ENCODE measurements at regions not wholly inside any gene's neighbourhood (a gene's known extent, or its start where the extent isn't known, plus 50 kb on each side); places are given as distances from the start of the nearest gene placed in this dataset.
A peak's percentile ranks its signal among the peaks of the same experiment; 100 is the strongest.

DNA sequence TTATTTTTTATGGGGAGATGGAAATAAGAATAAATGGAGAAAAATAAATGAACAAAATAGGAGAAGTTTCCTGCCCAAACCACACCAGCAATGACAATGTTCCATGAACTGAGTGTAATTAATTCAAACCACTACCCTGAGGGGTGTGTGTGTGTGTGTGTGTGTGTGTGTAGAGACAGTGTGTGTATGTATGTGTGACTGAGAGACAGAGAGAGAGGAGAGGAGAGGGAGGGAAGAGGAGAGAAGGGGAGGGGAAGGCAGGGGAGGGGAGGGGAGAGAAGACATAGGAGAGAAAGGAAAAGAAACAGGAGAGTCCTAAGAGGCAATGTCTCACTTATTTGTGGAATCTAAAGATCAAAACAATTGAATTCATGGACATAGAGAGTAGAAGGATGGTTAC lies 65.0 kb upstream of the POU2AF1 start:
- no peak for DNase-seq (ENCODE audit: low read depth in 2 of 2)

DNA sequence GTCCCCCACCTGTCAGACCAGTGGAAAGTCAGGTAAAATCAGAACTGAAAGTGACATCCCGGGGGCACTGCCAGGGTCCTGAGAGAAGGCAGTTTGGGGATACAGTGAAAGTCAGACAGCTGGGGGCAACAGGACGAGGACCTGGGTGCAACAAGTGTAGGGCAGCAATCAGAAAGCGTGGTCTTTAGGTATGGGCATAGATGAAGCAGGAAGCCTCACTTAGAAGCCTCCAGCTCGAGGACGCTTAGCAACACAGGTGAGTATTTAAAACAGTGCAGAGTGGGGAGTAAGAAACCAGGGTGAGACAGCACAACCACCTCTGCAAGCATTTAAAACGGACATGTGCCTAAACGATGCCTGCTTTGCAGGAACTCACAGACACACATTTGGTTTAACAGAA lies 64.6 kb upstream of the POU2AF1 start:
- no peak for DNase-seq (ENCODE audit: low read depth in 2 of 2)

DNA sequence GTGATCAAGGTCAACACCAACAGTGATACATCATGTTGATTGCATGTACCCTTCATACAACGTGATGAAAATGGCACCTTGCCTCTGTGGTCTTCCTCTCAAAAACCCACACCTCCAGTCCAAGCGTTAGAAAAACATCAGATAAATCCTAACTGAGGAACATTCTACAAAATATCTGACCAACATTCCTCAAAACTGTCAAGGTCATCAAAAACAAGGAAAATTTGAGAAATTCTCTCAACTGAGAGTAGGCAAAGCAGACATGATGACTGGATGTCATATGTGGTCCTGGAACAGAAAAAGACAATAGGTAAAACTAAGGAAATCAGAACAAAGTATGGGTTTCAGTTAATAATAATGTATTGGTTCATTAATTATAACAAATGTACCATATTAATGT lies 64.0 kb upstream of the POU2AF1 start:
- DNase-seq (ENCODE audit: low read depth in 2 of 2): no peak

DNA sequence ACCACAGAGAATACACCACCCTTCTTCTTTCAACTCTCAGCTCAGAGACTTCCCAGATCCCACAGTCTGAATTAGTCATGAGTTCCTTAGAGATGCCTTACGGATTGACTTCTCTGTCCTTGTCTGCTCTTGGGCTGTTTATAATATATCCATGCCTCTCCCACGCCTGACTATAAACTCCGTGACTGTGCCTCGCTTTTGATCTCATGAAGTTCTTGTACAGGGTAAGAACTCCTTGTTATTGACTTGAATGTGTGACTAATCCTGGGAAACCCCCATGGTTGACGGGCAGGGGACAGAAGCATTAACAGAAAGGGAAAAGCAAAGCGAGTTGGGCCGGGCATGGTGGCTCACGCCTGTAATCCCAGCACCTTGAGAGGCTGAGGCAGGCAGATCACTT lies 62.4 kb upstream of the POU2AF1 start:
- no peak for DNase-seq (ENCODE audit: low read depth in 2 of 2)

DNA sequence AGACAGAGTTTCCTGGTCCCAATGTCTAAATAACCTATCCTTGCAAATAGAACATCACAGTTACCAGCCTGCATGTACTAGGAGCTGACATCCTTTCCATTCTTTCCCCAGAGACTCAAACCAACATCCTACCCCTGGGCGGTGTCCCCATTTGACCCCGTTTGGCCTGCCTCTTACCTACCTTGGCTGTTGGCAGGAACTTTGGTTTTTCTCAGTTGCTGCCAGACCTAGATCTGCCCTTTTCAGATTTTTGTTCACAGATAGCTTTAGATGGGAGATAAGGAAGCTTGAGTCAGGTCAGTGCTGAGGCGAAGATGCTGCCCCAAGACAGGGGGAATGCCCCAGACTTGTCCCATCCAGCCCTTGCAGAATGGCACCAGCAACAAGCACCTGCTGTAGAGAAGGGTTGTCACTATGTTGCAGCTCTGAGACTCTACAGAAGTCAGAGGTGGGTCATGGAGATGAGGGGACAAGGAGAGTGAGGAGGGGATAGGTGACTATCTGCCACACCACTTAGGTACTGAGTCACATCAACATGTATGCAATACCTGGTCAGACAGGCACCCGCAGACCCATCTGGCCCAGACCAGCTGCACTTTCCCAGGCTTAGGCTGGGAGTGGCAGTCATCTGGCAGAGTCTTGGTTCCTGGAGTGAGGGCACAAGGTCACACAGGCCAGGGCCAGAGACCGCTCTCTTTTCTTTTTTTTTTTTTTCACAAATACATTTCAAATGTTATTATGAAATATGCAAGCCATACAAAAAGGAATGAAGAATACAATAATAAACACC lies 61.5 kb upstream of the POU2AF1 start:
- no peak for DNase-seq (ENCODE audit: low read depth in 2 of 2)

DNA sequence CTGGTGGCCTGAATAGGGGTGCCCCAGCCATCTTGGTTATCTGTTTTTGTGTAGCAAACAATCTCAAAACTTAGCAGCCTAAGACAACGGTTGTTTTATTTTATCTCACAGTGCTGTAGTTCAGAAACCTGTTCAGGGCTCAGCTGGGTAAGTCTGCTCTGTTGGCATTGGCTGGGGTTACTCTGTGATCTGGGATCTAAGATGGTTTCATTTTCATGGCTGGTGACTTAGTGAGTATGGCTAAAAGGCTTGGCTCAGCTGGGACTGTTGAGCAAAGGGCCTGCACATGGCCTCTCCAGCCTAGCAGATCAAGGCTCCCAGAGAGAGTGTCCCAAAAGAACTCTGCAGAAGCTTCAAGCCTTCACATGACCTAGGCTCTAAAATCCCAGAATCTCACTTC lies 60.8 kb upstream of the POU2AF1 start:
- no peak for DNase-seq (ENCODE audit: low read depth in 2 of 2)

DNA sequence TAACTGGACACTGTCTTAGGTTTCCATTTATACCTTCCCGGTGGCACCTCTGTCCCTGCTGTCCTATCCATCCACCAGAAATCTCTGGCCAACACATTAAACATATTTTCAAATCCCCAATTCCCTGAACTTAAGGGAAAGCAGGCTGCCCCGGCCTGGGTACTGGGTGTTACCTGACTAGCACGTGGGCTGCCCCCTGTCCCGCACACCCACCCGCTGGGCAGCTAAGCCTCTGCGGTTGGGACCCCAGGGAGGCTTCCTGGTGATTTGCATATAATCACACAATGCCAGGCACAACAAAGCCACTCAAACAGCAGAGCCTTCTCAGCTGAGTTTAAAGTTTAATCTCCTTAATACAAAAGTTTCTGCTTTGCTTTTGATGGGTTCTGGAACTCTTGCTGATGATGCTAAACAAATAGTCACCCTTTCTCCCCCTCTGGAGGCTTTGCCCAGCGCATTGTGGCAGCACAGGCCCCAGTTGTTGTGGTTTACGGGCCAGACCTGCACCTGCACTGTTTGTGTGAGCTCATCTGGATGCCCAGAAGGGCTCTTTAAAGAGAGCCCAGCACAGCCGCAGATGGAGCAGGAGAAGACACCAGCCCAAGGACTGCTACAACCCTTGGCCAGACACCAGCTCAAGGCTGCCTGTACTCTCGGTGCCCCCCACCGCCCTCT lies 59.9 kb upstream of the POU2AF1 start:
- no peak for DNase-seq (ENCODE audit: low read depth in 2 of 2)

DNA sequence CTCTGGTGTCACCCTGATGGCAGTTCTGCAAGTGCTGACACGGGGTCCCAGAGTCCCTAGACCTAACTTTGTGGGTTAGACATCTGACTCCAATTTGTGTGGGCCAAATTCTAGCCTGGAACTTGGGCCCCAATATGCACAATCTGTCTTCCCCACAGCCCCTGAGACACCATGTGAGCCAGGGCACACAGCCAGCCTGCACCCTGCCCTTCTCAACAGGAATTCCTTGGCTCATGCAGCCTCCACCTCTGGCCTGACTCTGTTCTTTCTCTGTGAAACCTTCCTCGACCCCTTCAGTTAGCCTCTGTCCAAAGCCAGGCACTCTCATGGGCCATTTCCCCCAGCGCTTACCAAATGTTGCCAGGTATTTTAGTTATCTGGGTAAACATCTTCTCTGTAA lies 59.1 kb upstream of the POU2AF1 start:
- no peak for DNase-seq (ENCODE audit: low read depth in 2 of 2)

DNA sequence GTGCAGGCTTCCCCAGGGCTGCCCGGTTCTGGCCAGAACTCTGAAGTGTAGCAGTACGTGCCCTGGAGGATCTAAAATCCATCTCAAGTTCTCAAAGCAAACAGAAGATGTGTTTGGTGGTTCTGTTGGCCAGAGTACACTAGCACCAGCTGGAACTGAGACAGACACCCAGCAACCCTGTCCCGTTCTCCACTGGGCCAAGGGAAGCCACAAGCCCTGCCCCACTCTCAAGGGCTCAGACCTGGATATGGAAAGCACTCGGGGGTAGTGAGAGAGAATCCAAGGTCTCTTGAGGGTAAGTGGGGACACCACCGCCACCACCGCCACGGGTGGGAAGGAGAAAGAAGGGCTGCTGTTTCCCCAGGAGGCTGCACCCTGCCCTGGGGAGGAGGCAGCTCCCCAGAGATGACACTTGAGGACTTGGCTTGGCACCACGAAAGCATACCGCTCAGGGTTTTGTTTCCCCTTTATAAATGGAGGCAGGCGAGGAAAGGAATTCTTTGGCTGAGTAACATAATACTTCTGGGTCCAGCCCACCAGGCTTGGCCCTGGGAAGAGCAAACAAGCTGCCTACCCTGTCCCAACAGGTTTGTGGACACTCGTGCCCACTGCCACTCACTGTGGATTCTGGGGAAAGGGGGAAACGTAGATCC lies 56.1 kb upstream of the POU2AF1 start:
- no peak for DNase-seq (ENCODE audit: low read depth in 2 of 2)

DNA sequence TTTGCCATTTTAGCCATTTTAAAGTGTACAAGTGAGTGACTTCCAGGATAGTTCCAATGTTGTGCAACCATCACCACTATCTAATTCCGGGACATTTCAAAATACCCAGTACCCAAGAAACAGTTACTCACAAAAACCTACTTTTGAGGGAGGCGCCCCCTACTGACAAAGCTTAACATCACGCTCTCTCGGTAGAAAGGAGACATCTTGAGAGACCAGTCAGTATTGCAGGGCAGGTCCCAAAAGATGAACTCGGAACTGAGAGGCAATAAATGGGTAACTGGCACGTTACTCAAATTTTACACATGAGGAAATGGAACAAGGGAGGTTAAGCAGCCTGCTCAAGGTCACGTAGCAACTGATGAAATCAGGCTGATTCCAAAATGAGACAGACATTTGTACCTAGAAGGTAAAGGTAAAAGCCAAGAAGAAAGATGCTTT lies 50.0 kb upstream of the POU2AF1 start:
- peak in 1 of 2 donors; percentile 31 for DNase-seq (ENCODE audit: low read depth in 2 of 2)
